ENCODE measurements at regions not wholly inside any gene's neighbourhood (a gene's known extent, or its start where the extent isn't known, plus 50 kb on each side); places are given as distances from the start of the nearest gene placed in this dataset.
A peak's percentile ranks its signal among the peaks of the same experiment; 100 is the strongest.

GRCh38 chrX:69066966-69067525 lies 98.2 kb downstream of the PJA1 start:
- no peak overlapping the region for H3K27ac ChIP-seq (replicated peaks; ENCODE audit: low read length)
- peak overlapping the region; percentile 41 for H2BK12ac ChIP-seq (ENCODE audit: low read length)
- no CpG with 5 or more reads among the region's 4 CpGs for WGBS, 2 donors (ENCODE audit: extremely low coverage in 2 of 2, insufficient read length in 2 of 2, insufficient replicate concordance in 1 of 2)
- no peak overlapping the region for H3K23ac ChIP-seq (ENCODE audit: low read depth, low read length, poor library complexity)
- no peaks in the 10 kb centered on the region for H3K36me3 ChIP-seq (replicated peaks in 1 of 2; ENCODE audit: control insufficient read depth in 2 of 2, insufficient read depth in 2 of 2, low read length in 2 of 2)
- H3K14ac ChIP-seq (ENCODE audit: low read length), result no peak overlapping the region
- H2BK5ac ChIP-seq (ENCODE audit: low read length), result no peak overlapping the region
- H2BK15ac ChIP-seq (ENCODE audit: low read length), result no peak overlapping the region
- no peak overlapping the region for H4K91ac ChIP-seq (ENCODE audit: low read depth, low read length, poor library complexity)
- no peaks in the 10 kb centered on the region for H3K79me1 ChIP-seq (ENCODE audit: low read depth, low read length)
- peaks cover 0 to 23% (median 0%) of the 10 kb centered on the region in 3 experiments for H3K27me3 ChIP-seq (ENCODE audit: control insufficient read depth in 3 of 3, insufficient read depth in 3 of 3, low read depth in 1 of 3, low read length in 3 of 3)
- H4K8ac ChIP-seq (ENCODE audit: low read depth, low read length), result no peak overlapping the region
- DNase-seq (ENCODE audit: low spot score), result no peak
- H3K4me2 ChIP-seq (ENCODE audit: insufficient read depth, low read length, poor library complexity, severe bottlenecking), result no peak overlapping the region
- no peak overlapping the region for H2AFZ ChIP-seq (ENCODE audit: low read length)
- peaks cover 5 to 8% of the 10 kb centered on the region in 2 donors for H3K4me1 ChIP-seq (ENCODE audit: control insufficient read depth in 2 of 2, insufficient read depth in 1 of 2, low read depth in 1 of 2, low read length in 2 of 2)
- H3K4me3 ChIP-seq (ENCODE audit: low read length in 2 of 2), result no peak overlapping the region
- no peak overlapping the region for H3K18ac ChIP-seq (ENCODE audit: low read length)
- no peak overlapping the region for H3K4ac ChIP-seq (ENCODE audit: low read length)
- H2BK120ac ChIP-seq (ENCODE audit: low read depth, low read length), result no peak overlapping the region
- H3K9ac ChIP-seq (ENCODE audit: low read depth, low read length, poor library complexity), result no peak overlapping the region
- H2AK5ac ChIP-seq (ENCODE audit: low read depth, low read length), result no peak overlapping the region
- no peaks in the 10 kb centered on the region for H3K9me3 ChIP-seq (replicated peaks in 1 of 2; ENCODE audit: control insufficient read depth in 2 of 2, insufficient read depth in 1 of 2, low read depth in 1 of 2, low read length in 2 of 2)

- Histone ChIP-seq H2BK15ac (ENCODE audit: low read length) (no peak overlapping the region), H2AFZ (ENCODE audit: low read length) (no peak overlapping the region)
- DNase-seq (ENCODE audit: low spot score), result no peak
Observed at GRCh38 chrX:69066021-69066757, 99.1 kb downstream of the PJA1 start.

GRCh38 chrX:69065451-69065850 lies 99.8 kb downstream of the PJA1 start:
- H3K27ac ChIP-seq (replicated peaks; ENCODE audit: low read length), result no peak overlapping the region

More at GRCh38 chrX:69066021-69066757, 99.1 kb downstream of the PJA1 start:
- H3K23ac ChIP-seq (ENCODE audit: low read depth, low read length, poor library complexity), result no peak overlapping the region
- WGBS, 2 donors (ENCODE audit: extremely low coverage in 2 of 2, insufficient read length in 2 of 2, insufficient replicate concordance in 1 of 2), result no CpG with 5 or more reads among the region's 7 CpGs
- H3K14ac ChIP-seq (ENCODE audit: low read length), result no peak overlapping the region
- H3K9me3 ChIP-seq (replicated peaks in 1 of 2; ENCODE audit: control insufficient read depth in 2 of 2, insufficient read depth in 1 of 2, low read depth in 1 of 2, low read length in 2 of 2), result no peaks in the 10 kb centered on the region
- H3K9ac ChIP-seq (ENCODE audit: low read depth, low read length, poor library complexity), result no peak overlapping the region
- peak overlapping the region; percentile 38 for H3K18ac ChIP-seq (ENCODE audit: low read length)
- no peak overlapping the region for H2BK120ac ChIP-seq (ENCODE audit: low read depth, low read length)
- H3K36me3 ChIP-seq (replicated peaks in 1 of 2; ENCODE audit: control insufficient read depth in 2 of 2, insufficient read depth in 2 of 2, low read length in 2 of 2), result no peaks in the 10 kb centered on the region
- no peak overlapping the region for H4K8ac ChIP-seq (ENCODE audit: low read depth, low read length)
- H3K4me1 ChIP-seq (ENCODE audit: control insufficient read depth in 2 of 2, insufficient read depth in 1 of 2, low read depth in 1 of 2, low read length in 2 of 2), result peaks cover 5 to 7% of the 10 kb centered on the region in 2 donors
- no peak overlapping the region for H3K4me2 ChIP-seq (ENCODE audit: insufficient read depth, low read length, poor library complexity, severe bottlenecking)
- no peak overlapping the region for H3K4ac ChIP-seq (ENCODE audit: low read length)
- peak overlapping the region; percentile 41 for H2BK12ac ChIP-seq (ENCODE audit: low read length)
- H4K91ac ChIP-seq (ENCODE audit: low read depth, low read length, poor library complexity), result no peak overlapping the region
- H3K27me3 ChIP-seq (ENCODE audit: control insufficient read depth in 3 of 3, insufficient read depth in 3 of 3, low read depth in 1 of 3, low read length in 3 of 3), result peaks cover 0 to 23% (median 0%) of the 10 kb centered on the region in 3 experiments
- H2AK5ac ChIP-seq (ENCODE audit: low read depth, low read length), result no peak overlapping the region
- no peak overlapping the region for H3K27ac ChIP-seq (replicated peaks; ENCODE audit: low read length)
- no peaks in the 10 kb centered on the region for H3K79me1 ChIP-seq (ENCODE audit: low read depth, low read length)
- no peak overlapping the region for H2BK5ac ChIP-seq (ENCODE audit: low read length)
- H3K4me3 ChIP-seq (ENCODE audit: low read length in 2 of 2), result no peak overlapping the region

GRCh38 chrX:69063486-69063885 lies 101.8 kb downstream of the PJA1 start:
- Histone ChIP-seq H3K18ac (ENCODE audit: low read length) (no peak overlapping the region), H3K27ac (replicated peaks; ENCODE audit: low read length) (no peak overlapping the region), H3K4me2 (ENCODE audit: insufficient read depth, low read length, poor library complexity, severe bottlenecking) (no peak overlapping the region), H2AK5ac (ENCODE audit: low read depth, low read length) (no peak overlapping the region), H2AFZ (ENCODE audit: low read length) (no peak overlapping the region), H3K9ac (ENCODE audit: low read depth, low read length, poor library complexity) (no peak overlapping the region), H3K4ac (ENCODE audit: low read length) (no peak overlapping the region), H3K14ac (ENCODE audit: low read length) (no peak overlapping the region), H2BK120ac (ENCODE audit: low read depth, low read length) (no peak overlapping the region), H4K8ac (ENCODE audit: low read depth, low read length) (no peak overlapping the region), H3K4me1 (ENCODE audit: control insufficient read depth in 2 of 2, insufficient read depth in 1 of 2, low read depth in 1 of 2, low read length in 2 of 2) (peaks cover 5 to 8% of the 10 kb centered on the region in 2 donors), H3K4me3 (ENCODE audit: low read length in 2 of 2) (no peak overlapping the region), H3K79me1 (ENCODE audit: low read depth, low read length) (no peaks in the 10 kb centered on the region), H2BK12ac (ENCODE audit: low read length) (no peak overlapping the region), H3K23ac (ENCODE audit: low read depth, low read length, poor library complexity) (no peak overlapping the region), H3K9me3 (replicated peaks in 1 of 2; ENCODE audit: control insufficient read depth in 2 of 2, insufficient read depth in 1 of 2, low read depth in 1 of 2, low read length in 2 of 2) (no peaks in the 10 kb centered on the region), H3K36me3 (replicated peaks in 1 of 2; ENCODE audit: control insufficient read depth in 2 of 2, insufficient read depth in 2 of 2, low read length in 2 of 2) (no peaks in the 10 kb centered on the region), H4K91ac (ENCODE audit: low read depth, low read length, poor library complexity) (no peak overlapping the region), H2BK5ac (ENCODE audit: low read length) (no peak overlapping the region), H2BK15ac (ENCODE audit: low read length) (no peak overlapping the region), H3K27me3 (ENCODE audit: control insufficient read depth in 3 of 3, insufficient read depth in 3 of 3, low read depth in 1 of 3, low read length in 3 of 3) (peaks cover 0 to 18% (median 0%) of the 10 kb centered on the region in 3 experiments)
- no CpG with 5 or more reads among the region's 4 CpGs for WGBS, 2 donors (ENCODE audit: extremely low coverage in 2 of 2, insufficient read length in 2 of 2, insufficient replicate concordance in 1 of 2)
- no peak for DNase-seq (ENCODE audit: low spot score)

More at GRCh38 chrX:69065451-69065850, 99.8 kb downstream of the PJA1 start:
- no peak overlapping the region for H4K91ac ChIP-seq (ENCODE audit: low read depth, low read length, poor library complexity)
- no peak overlapping the region for H3K4ac ChIP-seq (ENCODE audit: low read length)
- no peak overlapping the region for H3K14ac ChIP-seq (ENCODE audit: low read length)
- no peak for DNase-seq (ENCODE audit: low spot score)
- no peaks in the 10 kb centered on the region for H3K9me3 ChIP-seq (replicated peaks in 1 of 2; ENCODE audit: control insufficient read depth in 2 of 2, insufficient read depth in 1 of 2, low read depth in 1 of 2, low read length in 2 of 2)
- no peaks in the 10 kb centered on the region for H3K36me3 ChIP-seq (replicated peaks in 1 of 2; ENCODE audit: control insufficient read depth in 2 of 2, insufficient read depth in 2 of 2, low read length in 2 of 2)
- H3K27me3 ChIP-seq (ENCODE audit: control insufficient read depth in 3 of 3, insufficient read depth in 3 of 3, low read depth in 1 of 3, low read length in 3 of 3), result peaks cover 0 to 23% (median 0%) of the 10 kb centered on the region in 3 experiments
- H2BK5ac ChIP-seq (ENCODE audit: low read length), result no peak overlapping the region
- no peak overlapping the region for H3K18ac ChIP-seq (ENCODE audit: low read length)
- no peak overlapping the region for H3K23ac ChIP-seq (ENCODE audit: low read depth, low read length, poor library complexity)
- H2BK15ac ChIP-seq (ENCODE audit: low read length), result no peak overlapping the region
- no peak overlapping the region for H2BK120ac ChIP-seq (ENCODE audit: low read depth, low read length)
- no peak overlapping the region for H3K4me2 ChIP-seq (ENCODE audit: insufficient read depth, low read length, poor library complexity, severe bottlenecking)
- no peaks in the 10 kb centered on the region for H3K79me1 ChIP-seq (ENCODE audit: low read depth, low read length)
- H3K4me3 ChIP-seq (ENCODE audit: low read length in 2 of 2), result no peak overlapping the region
- H3K4me1 ChIP-seq (ENCODE audit: control insufficient read depth in 2 of 2, insufficient read depth in 1 of 2, low read depth in 1 of 2, low read length in 2 of 2), result peaks cover 5% of the 10 kb centered on the region in 2 donors
- no peak overlapping the region for H2AK5ac ChIP-seq (ENCODE audit: low read depth, low read length)
- no peak overlapping the region for H3K9ac ChIP-seq (ENCODE audit: low read depth, low read length, poor library complexity)
- H4K8ac ChIP-seq (ENCODE audit: low read depth, low read length), result no peak overlapping the region
- no CpG with 5 or more reads among the region's 1 CpG for WGBS, 2 donors (ENCODE audit: extremely low coverage in 2 of 2, insufficient read length in 2 of 2, insufficient replicate concordance in 1 of 2)
- no peak overlapping the region for H2AFZ ChIP-seq (ENCODE audit: low read length)
- no peak overlapping the region for H2BK12ac ChIP-seq (ENCODE audit: low read length)

All from neuronal stem cell (in vitro differentiated cells).